CD1c-positive myeloid dendritic cell (primary cell): ENCODE measurements at regions not wholly inside any gene's neighbourhood (a gene's known extent, or its start where the extent isn't known, plus 50 kb on each side); places are given as distances from the start of the nearest gene placed in this dataset.
"Not testable (repeated sequence)": the region's sequence is repeated elsewhere in the genome, so short reads cannot be mapped to it uniquely, and the experiment has no call there.

Experiments used
- DNase-seq: peaks from one replicate; pipeline ENCODE4 v3.0.0-alpha.2; 2016; ENCODE audit errors: extremely low spot score

- DNase-seq = not testable (repeated sequence)
Observed at GRCh38 chr6:86731631-86732030, 205.7 kb upstream of the HTR1E start.

- DNase-seq = not testable (repeated sequence)
Observed at GRCh38 chr6:86730772-86731171, 206.6 kb upstream of the HTR1E start.

- DNase-seq = no peak
Observed at GRCh38 chr6:86730216-86730615, 207.1 kb upstream of the HTR1E start.

- no peak for DNase-seq
Observed at GRCh38 chr6:86728976-86729375, 208.4 kb upstream of the HTR1E start.

GRCh38 chr6:86724695-86725094 lies 212.6 kb upstream of the HTR1E start:
- no peak for DNase-seq

- no peak for DNase-seq
Observed at GRCh38 chr6:86723729-86724128, 213.6 kb upstream of the HTR1E start.

GRCh38 chr6:86723151-86723550 lies 214.2 kb upstream of the HTR1E start:
- no peak for DNase-seq

- DNase-seq = no peak
Observed at GRCh38 chr6:86722131-86722530, 215.2 kb upstream of the HTR1E start.

GRCh38 chr6:86715676-86716075 lies 221.7 kb upstream of the HTR1E start:
- DNase-seq = no peak

GRCh38 chr6:86712039-86712438 lies 225.3 kb upstream of the HTR1E start:
- DNase-seq = no peak

- no peak for DNase-seq
Observed at GRCh38 chr6:86707545-86708120, 229.7 kb upstream of the HTR1E start.

GRCh38 chr6:86706449-86706848 lies 230.9 kb upstream of the HTR1E start:
- DNase-seq = no peak

- not testable (repeated sequence) for DNase-seq
Observed at GRCh38 chr6:86701228-86701627, 236.1 kb upstream of the HTR1E start.

- no peak for DNase-seq
Observed at GRCh38 chr6:86686496-86686895, 250.8 kb upstream of the HTR1E start.

- no peak for DNase-seq
Observed at GRCh38 chr6:86685230-86685797, 252.0 kb upstream of the HTR1E start.

GRCh38 chr6:86683132-86683908 lies 254.0 kb upstream of the HTR1E start:
- DNase-seq = no peak

GRCh38 chr6:86682297-86682696 lies 255.0 kb upstream of the HTR1E start:
- DNase-seq = no peak

GRCh38 chr6:86681140-86681539 lies 256.2 kb upstream of the HTR1E start:
- DNase-seq = not testable (repeated sequence)

- DNase-seq = not testable (repeated sequence)
Observed at GRCh38 chr6:86672125-86672524, 265.2 kb upstream of the HTR1E start.

- no peak for DNase-seq
Observed at GRCh38 chr6:86657192-86657591, 280.1 kb upstream of the HTR1E start.

GRCh38 chr6:86629123-86629522 lies 308.2 kb upstream of the HTR1E start:
- DNase-seq = no peak

GRCh38 chr6:86619428-86619827 lies 317.9 kb upstream of the HTR1E start:
- no peak for DNase-seq

GRCh38 chr6:86615299-86615698 lies 322.0 kb upstream of the HTR1E start:
- no peak for DNase-seq
